Astrocyte of the hippocampus (primary cell): ENCODE measurements at regions not wholly inside any gene's neighbourhood (a gene's known extent, or its start where the extent isn't known, plus 50 kb on each side); places are given as distances from the start of the nearest gene placed in this dataset.

Experiments used
- DNase-seq: peaks from one replicate; pipeline ENCODE4 v3.0.0; 2011; ENCODE audit warnings: low read depth, low spot score

- no peak for DNase-seq
These were observed 73.9 kb downstream of the TEX29 start for GRCh38 chr13:111394211-111394922.

GRCh38 chr13:111395511-111396393, 75.3 kb downstream of the TEX29 start:
- no peak for DNase-seq

- DNase-seq = no peak
These were observed 76.0 kb downstream of the TEX29 start for GRCh38 chr13:111396457-111396856.

GRCh38 chr13:111397202-111397880, 76.9 kb downstream of the TEX29 start:
- no peak for DNase-seq

- no peak for DNase-seq
These were observed 77.8 kb downstream of the TEX29 start for GRCh38 chr13:111398196-111398595.

GRCh38 chr13:111398715-111399299, 78.4 kb downstream of the TEX29 start:
- no peak for DNase-seq

- DNase-seq = no peak
These were observed 78.9 kb downstream of the TEX29 start for GRCh38 chr13:111399334-111399733.

- DNase-seq = no peak
These were observed 79.5 kb downstream of the TEX29 start for GRCh38 chr13:111399776-111400538.

- DNase-seq = no peak
These were observed 80.7 kb downstream of the TEX29 start for GRCh38 chr13:111401151-111401550.

GRCh38 chr13:111401755-111402154, 81.3 kb downstream of the TEX29 start:
- DNase-seq = no peak

GRCh38 chr13:111402441-111402840, 82.0 kb downstream of the TEX29 start:
- no peak for DNase-seq

- DNase-seq = no peak
These were observed 82.8 kb downstream of the TEX29 start for GRCh38 chr13:111403266-111403665.

GRCh38 chr13:111404746-111405145, 84.3 kb downstream of the TEX29 start:
- DNase-seq = no peak

GRCh38 chr13:111406636-111407035, 86.2 kb downstream of the TEX29 start:
- DNase-seq = no peak

- no peak for DNase-seq
These were observed 87.1 kb downstream of the TEX29 start for GRCh38 chr13:111407381-111408131.

- DNase-seq = no peak
These were observed 89.0 kb downstream of the TEX29 start for GRCh38 chr13:111409413-111409812.

- no peak for DNase-seq
These were observed 90.0 kb downstream of the TEX29 start for GRCh38 chr13:111410232-111411021.

GRCh38 chr13:111411151-111411858, 90.9 kb downstream of the TEX29 start:
- DNase-seq = no peak
